Right lung (tissue), 2 donors: ENCODE measurements at regions not wholly inside any gene's neighbourhood (a gene's known extent, or its start where the extent isn't known, plus 50 kb on each side); places are given as distances from the start of the nearest gene placed in this dataset.

ENCODE experiments used
- DNase-seq, 2 donors: peaks; one replicate each; pipeline ENCODE4 v3.0.0-alpha.2; 2013

- no peak for DNase-seq
Measured at GRCh38 chr2:238688193-238689153, 159.4 kb upstream of the TWIST2 start.

GRCh38 chr2:238689331-238689730 lies 158.6 kb upstream of the TWIST2 start:
- DNase-seq, result no peak

DNA sequence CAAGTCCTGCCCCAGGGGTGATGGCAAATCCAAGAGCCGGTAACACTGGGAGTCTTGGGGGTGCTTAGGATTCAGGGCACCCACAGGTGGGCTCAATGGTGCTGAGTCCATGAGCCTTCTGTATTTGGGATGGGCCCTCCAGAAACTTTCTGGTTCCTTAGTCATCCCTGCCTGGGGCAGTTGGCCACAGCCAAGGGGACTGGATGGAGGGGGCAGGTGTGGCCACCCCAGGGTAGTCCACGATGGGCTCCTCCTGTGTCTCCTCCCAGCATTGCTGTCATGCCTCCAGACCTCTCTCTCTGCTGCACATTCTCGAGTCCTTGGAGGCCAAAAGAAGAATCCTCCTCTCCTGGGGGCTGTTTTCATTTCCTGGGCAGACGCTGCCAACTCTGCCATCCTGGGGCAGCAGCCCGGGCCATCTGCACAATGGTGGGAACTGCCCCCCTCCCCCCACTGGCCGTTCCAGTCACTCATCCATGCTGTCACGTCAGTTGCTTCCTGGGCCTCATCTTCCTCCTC lies 158.0 kb upstream of the TWIST2 start:
- DNase-seq, result no peak

DNA sequence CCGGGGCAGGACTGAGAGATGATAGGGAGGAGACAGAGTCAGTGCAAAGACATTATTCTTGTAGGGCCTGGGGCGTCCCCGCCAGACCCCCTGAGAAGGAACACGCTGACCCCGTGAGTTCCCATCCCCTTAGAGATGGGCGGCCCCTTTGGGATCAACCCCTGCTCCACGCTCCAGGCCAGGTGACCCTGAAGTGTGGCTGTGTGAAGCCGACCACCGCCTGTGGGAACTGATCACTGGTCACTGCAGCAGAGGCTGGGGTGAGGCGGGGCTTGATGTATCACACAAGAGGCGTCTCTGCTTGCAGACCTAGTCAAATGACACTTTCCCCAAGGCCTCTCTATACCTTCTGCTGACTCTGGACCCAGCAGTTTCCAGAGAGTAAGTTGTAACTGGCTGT lies 157.4 kb upstream of the TWIST2 start:
- no peak for DNase-seq

- DNase-seq, result no peak
Measured at GRCh38 chr2:238691596-238692491, 156.0 kb upstream of the TWIST2 start.

GRCh38 chr2:238692562-238692961 lies 155.3 kb upstream of the TWIST2 start:
- DNase-seq, result no peak

DNA sequence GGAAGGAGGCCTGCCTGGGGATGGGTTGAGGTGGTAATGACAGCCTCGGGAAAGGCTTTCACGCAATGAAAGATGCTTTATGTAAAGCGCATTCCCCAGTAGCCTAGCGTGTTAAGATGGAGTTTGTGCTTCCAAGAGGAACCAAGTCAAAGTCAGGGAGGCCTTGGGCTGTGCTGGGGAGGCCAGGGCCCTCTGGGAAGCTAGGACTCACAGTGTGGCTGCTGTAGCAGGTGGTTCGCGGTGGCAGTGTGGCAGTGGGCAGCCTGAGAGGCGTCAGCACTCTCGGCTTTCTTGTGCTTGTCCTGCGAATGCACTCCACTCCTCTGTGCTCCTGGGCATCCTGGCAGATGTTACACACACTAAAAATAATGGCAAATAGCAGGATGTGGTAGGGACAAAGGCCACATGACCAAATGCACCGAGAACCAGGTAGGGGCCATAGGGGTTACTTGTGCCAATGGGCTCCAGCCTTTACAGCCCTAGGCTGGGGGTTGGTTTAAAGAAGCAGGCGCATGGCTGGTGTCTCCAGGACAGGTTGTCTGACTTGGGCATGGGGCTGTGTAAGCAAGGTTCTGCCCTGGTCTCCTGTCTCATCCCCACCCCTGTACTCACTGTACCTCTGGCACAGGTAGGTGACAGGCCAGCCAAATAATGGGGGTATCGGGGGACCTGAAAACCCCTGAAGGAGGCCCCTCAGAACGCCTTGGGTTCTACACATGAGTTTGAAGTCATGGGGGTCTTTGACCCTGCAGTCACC lies 154.4 kb upstream of the TWIST2 start:
- DNase-seq, result no peak

GRCh38 chr2:238694136-238694755 lies 153.6 kb upstream of the TWIST2 start:
- DNase-seq, result no peak

- no peak for DNase-seq
Measured at GRCh38 chr2:238694922-238695321, 153.0 kb upstream of the TWIST2 start.

- peak; percentile 51 to 64 for DNase-seq
Measured at GRCh38 chr2:238695538-238695937, 152.3 kb upstream of the TWIST2 start.

- DNase-seq, result no peak
Measured at GRCh38 chr2:238696331-238696730, 151.6 kb upstream of the TWIST2 start.

DNA sequence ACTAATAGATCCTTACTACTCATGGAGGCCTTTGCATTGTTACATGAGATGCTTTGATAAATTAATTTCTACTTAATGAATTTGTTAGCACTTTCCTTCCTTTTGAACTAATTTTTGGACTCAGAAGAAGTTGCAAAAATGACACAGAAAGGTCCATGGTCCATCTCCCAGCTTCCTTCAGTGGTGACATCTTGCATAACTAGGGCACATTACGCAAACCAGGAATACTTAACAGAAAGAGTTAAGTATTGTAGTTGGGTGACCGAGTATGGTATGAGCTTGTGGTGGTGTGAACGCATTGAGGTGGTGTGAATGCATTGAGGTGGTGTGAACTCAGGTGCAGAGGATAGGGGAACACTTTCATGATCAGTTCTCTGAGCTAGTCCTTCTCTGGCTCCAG lies 151.1 kb upstream of the TWIST2 start:
- no peak for DNase-seq

- no peak for DNase-seq
Measured at GRCh38 chr2:238697193-238698071, 150.5 kb upstream of the TWIST2 start.

GRCh38 chr2:238698072-238698352 lies 149.9 kb upstream of the TWIST2 start:
- DNase-seq, result no peak

GRCh38 chr2:238698451-238699306 lies 149.2 kb upstream of the TWIST2 start:
- no peak for DNase-seq

DNA sequence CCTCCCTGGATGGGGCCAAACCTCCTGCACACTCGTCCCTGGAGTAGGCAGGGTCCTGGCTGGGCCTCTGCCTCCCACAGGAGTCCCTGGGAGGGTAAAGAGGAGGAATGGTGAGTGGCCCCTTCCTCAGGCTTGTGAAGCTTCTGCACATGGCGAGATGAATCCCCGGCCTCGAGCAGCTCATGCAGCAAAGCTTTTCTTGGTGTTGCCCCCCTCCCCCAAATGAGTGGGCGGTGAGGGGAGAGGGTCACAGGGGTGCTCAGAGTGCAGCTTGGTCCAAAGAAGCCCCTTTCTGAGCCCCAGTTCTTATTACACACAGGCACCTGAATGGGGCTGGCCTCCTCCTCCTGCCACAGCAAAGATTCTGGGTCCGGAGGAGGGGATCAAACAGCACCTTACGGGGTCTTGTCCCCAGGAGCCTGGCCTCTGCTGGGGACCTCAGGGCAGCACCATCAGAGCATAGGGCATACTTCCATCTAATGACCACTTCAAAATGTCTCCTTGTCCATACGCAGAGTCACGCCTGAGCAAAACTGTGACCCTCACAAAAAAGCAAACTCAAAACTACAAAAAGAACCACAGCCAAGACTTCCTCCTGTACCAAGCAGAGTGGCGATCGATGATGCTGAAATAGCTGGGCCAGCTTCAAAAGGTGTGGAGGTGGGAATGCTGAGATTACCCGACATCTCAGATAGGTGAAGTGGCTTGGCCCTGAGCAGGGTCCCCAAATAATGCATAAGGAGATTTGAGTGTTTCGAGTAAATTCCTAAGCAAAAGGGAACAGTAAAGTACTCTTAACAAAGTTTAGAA lies 148.4 kb upstream of the TWIST2 start:
- no peak for DNase-seq

GRCh38 chr2:238700117-238700457 lies 147.8 kb upstream of the TWIST2 start:
- DNase-seq, result no peak

- no peak for DNase-seq
Measured at GRCh38 chr2:238700506-238701340, 147.2 kb upstream of the TWIST2 start.
